Neural cell (in vitro differentiated cells): ENCODE measurements at regions not wholly inside any gene's neighbourhood (a gene's known extent, or its start where the extent isn't known, plus 50 kb on each side); places are given as distances from the start of the nearest gene placed in this dataset.

Source experiments
- H2AFZ ChIP-seq: fragments of 200-600, 300-800 bp; sonication (generic), shearing (Covaris generic); 2 replicates; pipeline ENCODE4 v1.6.0; 2014; ENCODE audit warnings: low read depth, mild to moderate bottlenecking, antibody characterized with exemption, low read length, moderate library complexity
- H3F3A ChIP-seq: fragments of 200-600 bp; shearing (Covaris generic); 2 replicates; pipeline ENCODE4 v1.6.1; 2016; ENCODE audit warnings: mild to moderate bottlenecking, moderate library complexity, mixed read lengths, antibody characterized with exemption, low read length; ENCODE audit not compliant: insufficient read depth, poor library complexity, severe bottlenecking
- H3K27ac ChIP-seq: fragments of 200-600, 300-800 bp; sonication (generic), shearing (Covaris generic); 2 replicates; pipeline ENCODE4 v1.5.1; 2014; ENCODE audit warnings: mild to moderate bottlenecking, low read length, moderate library complexity
- H3K27me3 ChIP-seq: fragments of 300-800, 200-600 bp; sonication (generic), shearing (Covaris generic); 2 replicates; pipeline ENCODE4 v1.6.0; 2014; ENCODE audit warnings: mild to moderate bottlenecking, low read depth, low read length, moderate library complexity; ENCODE audit not compliant: insufficient read depth
- H3K36me3 ChIP-seq: fragments of 300-800, 200-600 bp; sonication (generic), shearing (Covaris generic); 2 replicates; pipeline ENCODE4 v1.5.1; 2014; ENCODE audit warnings: mild to moderate bottlenecking, antibody characterized with exemption, low read length, moderate library complexity; ENCODE audit not compliant: insufficient read depth
- H3K4me2 ChIP-seq: fragments of 300-800, 200-600 bp; sonication (generic), shearing (Covaris generic); 2 replicates; pipeline ENCODE4 v1.6.0; 2014; ENCODE audit warnings: mild to moderate bottlenecking, low read length
- H3K4me3 ChIP-seq: fragments of 300-800, 200-600 bp; sonication (generic), shearing (Covaris generic); 2 replicates; pipeline ENCODE4 v1.5.1; 2014; ENCODE audit warnings: mild to moderate bottlenecking, low read length, moderate library complexity
- H3K79me2 ChIP-seq: fragments of 200-600 bp; shearing (Covaris generic); replicated peaks from 2 replicates; pipeline ENCODE4 v1.6.0; 2014; ENCODE audit warnings: mild to moderate bottlenecking, low read length, moderate library complexity; ENCODE audit not compliant: insufficient read depth
- H3K9ac ChIP-seq: fragments of 300-800, 200-600 bp; sonication (generic), shearing (Covaris generic); 2 replicates; pipeline ENCODE4 v1.6.1; 2016; ENCODE audit warnings: mild to moderate bottlenecking, low read length, mixed read lengths
- H3K9me2 ChIP-seq: fragments of 200-600 bp; shearing (Covaris generic); 2 replicates; pipeline ENCODE4 v1.6.1; 2016; ENCODE audit warnings: mild to moderate bottlenecking, low read length, mixed read lengths; ENCODE audit not compliant: insufficient read depth
- H3K9me3 ChIP-seq: fragments of 200-600, 300-800 bp; sonication (generic), shearing (Covaris generic); 2 replicates; pipeline ENCODE4 v1.6.1; 2016; ENCODE audit warnings: mild to moderate bottlenecking, mixed run types, low read length, moderate library complexity, mixed read lengths
- H4K20me1 ChIP-seq: fragments of 200-600 bp; shearing (Covaris generic); 2 replicates; pipeline ENCODE4 v1.6.1; 2016; ENCODE audit warnings: mild to moderate bottlenecking, mixed run types; ENCODE audit not compliant: insufficient read depth
- CTCF ChIP-seq: fragments of 450-650 bp; IDR thresholded peaks from 2 replicates; pipeline ENCODE4 v1.5.1; 2014; ENCODE audit warnings: antibody characterized with exemption, mild to moderate bottlenecking, moderate library complexity; ENCODE audit not compliant: poor library complexity, severe bottlenecking
- EZH2 ChIP-seq: fragments of 200-600, 300-800 bp; shearing (Covaris generic), sonication (generic); IDR thresholded peaks from 2 replicates; pipeline ENCODE4 v1.6.1; 2014; ENCODE audit warnings: antibody characterized with exemption, low read length, borderline replicate concordance, mild to moderate bottlenecking; ENCODE audit not compliant: insufficient read depth, poor library complexity, severe bottlenecking
- MXI1 ChIP-seq: fragments of 450-650 bp; conservative IDR thresholded peaks from 2 replicates; pipeline ENCODE4 v1.6.1; 2014; ENCODE audit warnings: antibody characterized with exemption, mild to moderate bottlenecking; ENCODE audit not compliant: poor library complexity, severe bottlenecking
- POLR2AphosphoS5 ChIP-seq: IDR thresholded peaks from 2 replicates; pipeline ENCODE4 v1.6.1; 2012
- REST ChIP-seq: IDR thresholded peaks from 2 replicates; pipeline ENCODE4 v1.6.1; 2012; ENCODE audit warnings: borderline replicate concordance
- SMC3 ChIP-seq: fragments of 450-650 bp; conservative IDR thresholded peaks from 2 replicates; pipeline ENCODE4 v1.6.1; 2014; ENCODE audit warnings: antibody characterized with exemption, mild to moderate bottlenecking, moderate library complexity; ENCODE audit not compliant: poor library complexity
- TAF1 ChIP-seq: IDR thresholded peaks from 2 replicates; pipeline ENCODE4 v1.6.1; 2012; ENCODE audit warnings: low read depth

- no peak overlapping the region for H2AFZ ChIP-seq
- no peaks in the 10 kb centered on the region for H3K9me2 ChIP-seq
- H3K27ac ChIP-seq: no peak overlapping the region
- TF ChIP-seq EZH2 (no peak), TAF1 (no peak), REST (no peak), CTCF (no peak)
- no peaks in the 10 kb centered on the region for H4K20me1 ChIP-seq
- no peak overlapping the region for H3K4me2 ChIP-seq
- no peaks in the 10 kb centered on the region for H3K79me2 ChIP-seq
- H3K4me3 ChIP-seq: no peak overlapping the region
- no peaks in the 10 kb centered on the region for H3K9me3 ChIP-seq
- H3K9ac ChIP-seq: no peak overlapping the region
- no peaks in the 10 kb centered on the region for H3K36me3 ChIP-seq
- no peaks in the 10 kb centered on the region for H3F3A ChIP-seq
- H3K27me3 ChIP-seq: no peaks in the 10 kb centered on the region
Observed at GRCh38 chr5:68839019-68839552, 254.7 kb upstream of the SLC30A5 start.

GRCh38 chr5:68843624-68844364 lies 250.0 kb upstream of the SLC30A5 start:
- H3K9ac ChIP-seq: no peak overlapping the region
- no peak overlapping the region for H3K4me2 ChIP-seq
- no peaks in the 10 kb centered on the region for H3K9me3 ChIP-seq
- H4K20me1 ChIP-seq: no peaks in the 10 kb centered on the region
- H3K27me3 ChIP-seq: no peaks in the 10 kb centered on the region
- no peak overlapping the region for H2AFZ ChIP-seq
- no peaks in the 10 kb centered on the region for H3K9me2 ChIP-seq
- no peaks in the 10 kb centered on the region for H3K36me3 ChIP-seq
- no peak overlapping the region for H3K27ac ChIP-seq
- no peaks in the 10 kb centered on the region for H3F3A ChIP-seq
- no peaks in the 10 kb centered on the region for H3K79me2 ChIP-seq
- H3K4me3 ChIP-seq: no peak overlapping the region
- TF ChIP-seq EZH2: no peak
- no peak for TF ChIP-seq SMC3
- no peak for TF ChIP-seq POLR2AphosphoS5

- Histone ChIP-seq H3K4me3 (no peak overlapping the region), H3K79me2 (no peaks in the 10 kb centered on the region), H3F3A (no peaks in the 10 kb centered on the region), H2AFZ (no peak overlapping the region), H3K9ac (no peak overlapping the region), H4K20me1 (no peaks in the 10 kb centered on the region), H3K36me3 (no peaks in the 10 kb centered on the region), H3K4me2 (no peak overlapping the region), H3K9me2 (no peaks in the 10 kb centered on the region), H3K27me3 (no peaks in the 10 kb centered on the region), H3K9me3 (no peaks in the 10 kb centered on the region), H3K27ac (no peak overlapping the region)
- no peak for TF ChIP-seq MXI1
- TF ChIP-seq TAF1: no peak
- TF ChIP-seq SMC3: no peak
Observed at GRCh38 chr5:68845131-68845530, 248.7 kb upstream of the SLC30A5 start.
